ENCODE measurements at regions not wholly inside any gene's neighbourhood (a gene's known extent, or its start where the extent isn't known, plus 50 kb on each side); places are given as distances from the start of the nearest gene placed in this dataset.

- TF ChIP-seq CTCF (optimal IDR thresholded peaks at IDR 0.05 in 1 of 3, IDR thresholded peaks at IDR 0.05 in 1 of 3, conservative IDR thresholded peaks at IDR 0.05 in 1 of 3; ENCODE audit: extremely low read depth in 1 of 3, insufficient read depth in 2 of 3, low read length in 3 of 3) (no peak), EZH2 (IDR thresholded peaks at IDR 0.05; ENCODE audit: low read length) (no peak)
Measured at GRCh38 chr4:14906805-14907204, 95.5 kb upstream of the CPEB2 start.
